Activated CD4-positive, alpha-beta T cell treated with anti-CD3 and anti-CD28 coated beads for 36 hours (primary cell): ENCODE measurements at regions not wholly inside any gene's neighbourhood (a gene's known extent, or its start where the extent isn't known, plus 50 kb on each side); places are given as distances from the start of the nearest gene placed in this dataset.

Source experiments
- ATAC-seq: fragments of 200-7000 bp; cut with Tn5 transposase; one replicate; pipeline ENCODE4 v1.10.0; 2021; ENCODE audit warnings: mild to moderate bottlenecking, moderate library complexity
- CTCF ChIA-PET: fragments of 350-600 bp; sonication (Branson Sonifier 250); formaldehyde crosslinking; loops from one replicate; lab custom pipeline; 2021; ENCODE audit warnings: antibody characterized with exemption; lab: Charles Lee
- POLR2A ChIA-PET: fragments of 350-600 bp; sonication (Branson Sonifier 250); formaldehyde crosslinking; loops from one replicate; lab custom pipeline; 2021; ENCODE audit warnings: antibody characterized with exemption, inconsistent platforms; lab: Charles Lee
- DNase-seq: peaks from one replicate; pipeline ENCODE4 v3.0.0-alpha.2; 2020
- H3K27ac Mint-ChIP-seq: one replicate; pipeline ENCODE4 v1.8.0; 2021; ENCODE audit warnings: mixed read lengths
- H3K27me3 Mint-ChIP-seq: one replicate; pipeline ENCODE4 v1.8.0; 2021; ENCODE audit warnings: mixed read lengths
- H3K36me3 Mint-ChIP-seq: one replicate; pipeline ENCODE4 v1.8.0; 2021; ENCODE audit warnings: low read depth, mixed read lengths
- H3K4me1 Mint-ChIP-seq: one replicate; pipeline ENCODE4 v1.8.0; 2021; ENCODE audit warnings: mixed read lengths
- H3K4me3 Mint-ChIP-seq: one replicate; pipeline ENCODE4 v1.8.0; 2021; ENCODE audit warnings: mild to moderate bottlenecking, moderate library complexity, mixed read lengths
- H3K9me3 Mint-ChIP-seq: one replicate; pipeline ENCODE4 v1.8.0; 2021; ENCODE audit warnings: low read depth, mixed read lengths
- intact Hi-C, 2 experiments: fragments of 100-400 bp; cut with DNase I in 1 of 2; cut with micrococcal nuclease in 1 of 2; formaldehyde crosslinking; loops; one replicate each; pipeline versions ENCODE4 v1.14.2 to v1.15.1; 2022 to 2024; cut with DNase I, micrococcal nuclease

DNA sequence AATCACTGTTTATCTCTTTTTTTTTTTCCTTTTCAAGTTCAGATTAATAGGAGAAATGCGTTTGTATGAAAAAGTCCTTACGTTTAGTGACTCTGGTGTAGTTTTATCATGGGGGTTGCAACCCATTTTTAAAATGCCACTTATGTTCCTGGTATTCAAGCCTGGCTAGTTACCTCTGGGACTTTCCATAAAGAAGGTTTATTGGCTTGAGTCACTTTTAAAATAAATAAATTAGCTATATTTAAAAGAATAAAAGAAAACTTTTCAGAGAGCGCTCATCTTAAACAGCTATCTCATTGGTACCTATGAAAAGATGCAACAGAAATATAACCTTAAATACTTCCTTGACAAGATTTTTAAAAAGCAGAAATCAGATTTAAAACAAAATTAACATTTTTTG, 275.0 kb upstream of the IL1RAPL1 start:
- Mint-ChIP-seq H3K36me3 (no peaks in the 10 kb centered on the region), H3K4me1 (no peaks in the 10 kb centered on the region), H3K9me3 (peaks cover 2% of the 10 kb centered on the region), H3K27me3 (no peaks in the 10 kb centered on the region), H3K27ac (no peak overlapping the region), H3K4me3 (no peak overlapping the region)
- DNase-seq (no peak), ATAC-seq (no peak)
- intact Hi-C loops = no loop called here
- POLR2A ChIA-PET = no interaction called here
- CTCF ChIA-PET = no interaction called here

DNA sequence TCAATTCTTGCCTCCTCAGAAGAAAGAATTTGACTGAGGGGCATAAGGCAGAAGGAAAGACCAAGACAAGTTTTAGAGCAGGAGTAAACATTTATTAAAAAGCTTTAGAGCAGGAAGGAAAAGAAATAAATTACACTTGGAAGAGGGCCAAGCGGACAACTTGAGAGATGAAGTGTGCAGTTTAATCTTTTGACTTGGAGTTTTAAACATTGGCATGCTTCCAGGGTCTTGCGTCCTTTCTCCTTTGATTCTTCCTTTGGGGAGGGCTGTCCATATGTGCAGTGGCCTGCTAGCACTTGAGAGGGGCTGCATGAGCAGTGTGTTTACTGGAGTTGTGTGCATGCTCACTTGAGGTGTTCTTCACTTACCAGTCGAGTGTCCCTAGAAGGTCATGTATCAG, 275.8 kb upstream of the IL1RAPL1 start:
- H3K4me1 Mint-ChIP-seq = no peaks in the 10 kb centered on the region
- no peak overlapping the region for H3K4me3 Mint-ChIP-seq
- ATAC-seq (no peak), DNase-seq (no peak)
- ChIA-PET CTCF (no interaction called here), POLR2A (no interaction called here)
- intact Hi-C loops = no loop called here
- H3K9me3 Mint-ChIP-seq = peaks cover 2% of the 10 kb centered on the region
- no peaks in the 10 kb centered on the region for H3K36me3 Mint-ChIP-seq
- no peak overlapping the region for H3K27ac Mint-ChIP-seq
- H3K27me3 Mint-ChIP-seq = no peaks in the 10 kb centered on the region

DNA sequence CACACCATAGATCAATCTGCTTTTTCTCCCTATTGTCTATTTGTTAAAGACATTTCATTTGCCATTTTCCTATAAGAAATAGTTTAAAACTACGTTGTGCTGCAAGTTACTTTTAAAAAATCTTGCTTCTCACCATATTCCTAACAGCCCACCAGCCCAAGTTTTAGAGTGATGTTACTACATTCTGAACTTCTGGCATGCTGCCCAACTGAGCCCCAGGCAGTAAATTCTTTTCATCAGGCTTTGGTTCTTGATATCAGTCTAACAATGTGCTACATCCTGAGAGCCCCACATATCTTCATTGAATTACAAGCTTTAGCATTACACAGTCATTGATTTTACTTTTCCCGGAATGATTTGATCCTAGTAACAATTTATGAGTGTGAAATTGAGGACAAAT, 283.8 kb upstream of the IL1RAPL1 start:
- intact Hi-C loops = no loop called here
- H3K36me3 Mint-ChIP-seq = no peaks in the 10 kb centered on the region
- H3K27me3 Mint-ChIP-seq = no peaks in the 10 kb centered on the region
- H3K4me1 Mint-ChIP-seq = no peaks in the 10 kb centered on the region
- no peak overlapping the region for H3K27ac Mint-ChIP-seq
- peaks cover 2% of the 10 kb centered on the region for H3K9me3 Mint-ChIP-seq
- CTCF ChIA-PET = no interaction called here
- H3K4me3 Mint-ChIP-seq = no peak overlapping the region
- DNase-seq = no peak
- ATAC-seq = no peak
- POLR2A ChIA-PET = no interaction called here

DNA sequence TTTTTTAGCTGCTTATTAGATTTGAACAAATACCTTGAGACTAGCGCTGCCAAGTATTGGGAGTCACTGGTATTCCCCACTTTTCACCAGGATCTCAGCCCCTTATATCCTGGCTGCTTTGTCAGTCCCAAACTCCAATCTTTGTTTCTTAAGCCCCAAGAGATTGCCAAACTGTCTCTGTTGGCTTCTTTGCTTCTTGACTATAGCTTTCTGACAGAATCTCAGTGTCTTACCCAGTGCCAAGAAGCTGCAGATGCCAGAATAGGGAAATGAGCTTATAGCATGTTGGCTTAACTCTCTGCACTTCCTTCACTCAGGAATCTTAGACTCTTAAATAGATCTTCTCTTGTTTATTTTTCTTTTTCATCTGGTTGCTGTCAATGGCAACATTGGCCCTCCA, 297.5 kb upstream of the DCAF8L1 start:
- CTCF ChIA-PET = no interaction called here
- Mint-ChIP-seq H3K27ac (no peak overlapping the region), H3K9me3 (peaks cover 6% of the 10 kb centered on the region)

DNA sequence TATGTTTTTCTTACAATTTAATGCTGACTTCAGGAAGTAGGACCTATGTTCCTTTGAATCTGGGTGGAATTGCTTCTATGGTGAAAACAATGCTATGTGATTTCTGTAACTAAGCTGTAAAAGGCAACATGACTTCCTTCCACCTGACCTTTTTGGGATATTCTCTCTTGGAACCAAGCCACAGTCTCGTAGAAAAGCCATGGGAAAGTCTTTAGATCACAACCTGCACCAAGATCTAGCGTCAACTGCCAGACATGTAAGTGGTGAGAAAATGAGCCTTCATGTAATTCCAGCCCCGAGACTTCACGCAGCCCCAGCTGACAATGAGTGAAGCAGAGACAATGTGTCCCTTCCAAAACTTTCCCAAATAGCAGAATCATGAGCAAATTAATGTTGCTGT, 297.0 kb upstream of the DCAF8L1 start:
- CTCF ChIA-PET = no interaction called here
- H3K27ac Mint-ChIP-seq = no peak overlapping the region
- peaks cover 6% of the 10 kb centered on the region for H3K9me3 Mint-ChIP-seq
- no peaks in the 10 kb centered on the region for H3K4me1 Mint-ChIP-seq
- H3K27me3 Mint-ChIP-seq = no peaks in the 10 kb centered on the region
- ATAC-seq (no peak), DNase-seq (no peak)
- H3K4me3 Mint-ChIP-seq = no peak overlapping the region
- H3K36me3 Mint-ChIP-seq = no peaks in the 10 kb centered on the region
- intact Hi-C loops = no loop called here
- POLR2A ChIA-PET = no interaction called here

More for the DNA sequence above, 297.5 kb upstream of the DCAF8L1 start:
- Mint-ChIP-seq H3K27me3 (no peaks in the 10 kb centered on the region), H3K36me3 (no peaks in the 10 kb centered on the region), H3K4me3 (no peak overlapping the region), H3K4me1 (no peaks in the 10 kb centered on the region)
- intact Hi-C loops = no loop called here
- DNase-seq = no peak
- POLR2A ChIA-PET = no interaction called here
- ATAC-seq = no peak

DNA sequence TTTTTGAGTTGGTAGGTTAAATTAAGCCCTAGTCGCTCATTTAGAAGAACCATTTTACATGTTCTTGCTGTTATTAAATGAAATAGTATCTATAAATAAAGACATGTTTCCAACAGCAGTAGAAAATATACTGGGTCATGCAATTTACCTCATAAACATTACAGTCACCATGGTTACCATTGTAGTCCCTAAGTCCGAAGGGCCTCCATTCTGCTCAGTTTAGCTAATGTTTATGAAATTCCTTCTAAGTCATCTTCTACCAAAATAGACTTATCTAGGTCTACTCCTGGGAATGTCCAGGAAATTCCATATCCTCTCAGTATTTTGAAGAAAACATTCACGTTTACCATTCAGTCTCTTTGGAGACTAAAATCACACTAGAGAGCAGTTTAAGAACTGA, 292.5 kb upstream of the DCAF8L1 start:
- Mint-ChIP-seq H3K27ac (no peak overlapping the region), H3K9me3 (peaks cover 4% of the 10 kb centered on the region), H3K4me1 (no peaks in the 10 kb centered on the region), H3K36me3 (no peaks in the 10 kb centered on the region), H3K4me3 (no peak overlapping the region), H3K27me3 (no peaks in the 10 kb centered on the region)
- ChIA-PET CTCF (no interaction called here), POLR2A (no interaction called here)
- ATAC-seq = no peak
- no peak for DNase-seq
- intact Hi-C loops = no loop called here

DNA sequence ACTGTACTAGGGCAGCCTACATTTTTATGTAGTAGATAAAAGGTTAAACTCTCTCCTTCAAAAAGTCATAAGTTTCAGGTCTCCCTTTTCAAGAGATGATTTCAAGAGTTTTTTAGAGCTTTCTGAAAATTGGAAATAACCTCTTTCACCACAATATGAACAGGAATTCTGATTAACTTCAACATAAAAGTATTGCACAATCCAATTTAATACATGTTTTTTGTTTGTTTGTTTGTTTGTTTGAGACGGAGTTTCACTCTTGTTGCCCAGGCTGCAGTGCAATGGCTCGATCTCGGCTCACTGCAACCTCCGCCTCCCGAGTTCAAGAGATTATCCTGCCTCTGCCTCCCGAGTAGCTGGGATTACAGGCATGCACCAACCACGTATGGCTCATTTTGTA, 265.4 kb upstream of the DCAF8L1 start:
- POLR2A ChIA-PET = no interaction called here
- peaks cover 10% of the 10 kb centered on the region for H3K9me3 Mint-ChIP-seq
- H3K4me3 Mint-ChIP-seq = no peak overlapping the region
- no peaks in the 10 kb centered on the region for H3K36me3 Mint-ChIP-seq
- ATAC-seq (no peak), DNase-seq (no peak)
- CTCF ChIA-PET = no interaction called here
- H3K27me3 Mint-ChIP-seq = no peaks in the 10 kb centered on the region
- intact Hi-C loops = no loop called here
- no peaks in the 10 kb centered on the region for H3K4me1 Mint-ChIP-seq
- H3K27ac Mint-ChIP-seq = no peak overlapping the region

DNA sequence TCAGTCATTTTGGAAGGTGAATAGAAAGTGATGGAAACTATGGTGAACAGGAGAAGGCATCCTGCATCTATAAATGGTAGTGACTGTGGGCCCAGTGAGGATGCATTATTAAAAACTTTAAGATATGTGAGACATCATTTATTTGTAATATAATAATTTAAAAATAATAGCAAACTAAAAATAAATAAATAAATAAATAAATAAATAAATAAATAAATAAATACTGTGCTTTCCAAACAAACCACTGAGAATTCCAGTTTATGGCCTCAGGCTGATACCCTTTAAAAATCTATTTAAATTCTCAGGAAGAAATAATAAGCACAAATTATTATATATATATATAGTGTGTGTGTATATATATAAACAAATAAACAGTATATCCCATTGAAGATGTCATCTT, 248.0 kb upstream of the DCAF8L1 start:
- no peaks in the 10 kb centered on the region for H3K9me3 Mint-ChIP-seq
- CTCF ChIA-PET = no interaction called here
- POLR2A ChIA-PET = no interaction called here
- no peaks in the 10 kb centered on the region for H3K36me3 Mint-ChIP-seq
- no peak overlapping the region for H3K4me3 Mint-ChIP-seq
- H3K27me3 Mint-ChIP-seq = no peaks in the 10 kb centered on the region
- no peaks in the 10 kb centered on the region for H3K4me1 Mint-ChIP-seq
- no peak overlapping the region for H3K27ac Mint-ChIP-seq
- intact Hi-C loops = no loop called here
- ATAC-seq (no peak), DNase-seq (no peak)

DNA sequence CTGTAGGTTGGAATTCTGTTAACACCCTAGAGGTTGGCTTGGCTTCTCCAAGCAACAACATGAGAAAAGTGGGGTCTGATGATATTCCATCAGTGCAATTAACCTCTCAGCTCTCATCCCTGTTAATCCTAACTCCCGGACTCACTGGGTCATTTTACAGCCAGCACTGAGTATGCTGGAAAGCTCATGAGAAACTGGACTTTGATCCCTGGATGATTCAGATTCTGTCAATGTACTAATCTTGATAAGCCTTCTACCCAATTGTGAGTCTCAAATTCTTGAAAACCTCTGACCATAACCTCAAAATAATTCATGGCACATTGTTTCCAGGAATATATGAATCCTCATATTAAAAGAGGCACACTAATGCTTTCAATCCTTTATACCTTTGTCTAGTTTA, 244.3 kb upstream of the DCAF8L1 start:
- ChIA-PET CTCF (no interaction called here), POLR2A (no interaction called here)
- DNase-seq (no peak), ATAC-seq (no peak)
- Mint-ChIP-seq H3K9me3 (no peaks in the 10 kb centered on the region), H3K4me3 (no peak overlapping the region), H3K27me3 (no peaks in the 10 kb centered on the region), H3K27ac (no peak overlapping the region), H3K4me1 (no peaks in the 10 kb centered on the region), H3K36me3 (no peaks in the 10 kb centered on the region)
- intact Hi-C loops = no loop called here

DNA sequence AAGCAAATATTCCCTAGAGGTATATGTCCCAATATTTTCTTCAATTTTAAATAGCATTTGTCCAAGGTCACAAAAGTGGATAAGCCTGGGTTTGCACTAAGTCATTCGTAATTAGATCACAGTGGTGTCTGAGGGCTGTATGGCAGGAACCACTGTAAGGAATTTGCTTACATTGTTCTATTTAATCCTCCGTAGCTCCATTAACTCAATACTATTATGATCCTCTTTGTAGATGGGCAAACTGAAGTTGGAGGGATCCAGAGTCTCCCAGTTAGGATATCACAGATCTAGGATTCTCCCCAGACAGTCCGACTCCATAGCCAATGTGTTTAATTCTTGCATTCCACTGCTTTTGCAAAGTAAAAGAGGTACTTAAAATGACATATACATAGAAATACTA, 242.7 kb upstream of the DCAF8L1 start:
- ATAC-seq (no peak), DNase-seq (no peak)
- Mint-ChIP-seq H3K4me1 (no peaks in the 10 kb centered on the region), H3K9me3 (no peaks in the 10 kb centered on the region), H3K27ac (no peak overlapping the region), H3K27me3 (no peaks in the 10 kb centered on the region), H3K36me3 (no peaks in the 10 kb centered on the region), H3K4me3 (no peak overlapping the region)
- CTCF ChIA-PET = interaction anchor here (0.6 kb wide), 1 partner anchor 44 kb away, joined by 3 read pairs; no protein-coding TSS in a partner anchor
- POLR2A ChIA-PET = no interaction called here
- intact Hi-C loops = no loop called here

DNA sequence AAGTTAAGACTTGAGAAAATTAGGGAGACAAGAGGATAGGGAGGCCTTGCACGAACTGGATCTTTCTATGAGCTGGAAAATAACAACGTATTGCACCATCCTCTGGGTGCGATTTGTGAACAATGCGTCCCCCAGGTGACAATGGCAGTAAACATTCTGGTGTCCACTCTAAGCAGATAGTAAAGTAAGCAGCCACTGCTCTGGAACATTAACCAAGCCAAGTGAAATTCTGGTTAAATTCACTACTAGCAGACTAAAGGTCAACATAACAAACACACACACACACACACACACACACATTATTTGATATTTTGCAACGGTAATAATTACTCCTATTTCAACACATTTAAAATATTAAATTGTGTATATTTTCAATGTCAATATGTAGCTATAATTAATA, 242.2 kb upstream of the DCAF8L1 start:
- H3K27me3 Mint-ChIP-seq = no peaks in the 10 kb centered on the region
- H3K4me1 Mint-ChIP-seq = no peaks in the 10 kb centered on the region
- CTCF ChIA-PET = interaction anchor here (0.6 kb wide), 1 partner anchor 44 kb away, joined by 3 read pairs; no protein-coding TSS in a partner anchor
- ATAC-seq = no peak
- POLR2A ChIA-PET = no interaction called here
- no peak overlapping the region for H3K4me3 Mint-ChIP-seq
- H3K36me3 Mint-ChIP-seq = no peaks in the 10 kb centered on the region
- H3K9me3 Mint-ChIP-seq = no peaks in the 10 kb centered on the region
- H3K27ac Mint-ChIP-seq = no peak overlapping the region
- DNase-seq = no peak
- intact Hi-C loops = no loop called here

DNA sequence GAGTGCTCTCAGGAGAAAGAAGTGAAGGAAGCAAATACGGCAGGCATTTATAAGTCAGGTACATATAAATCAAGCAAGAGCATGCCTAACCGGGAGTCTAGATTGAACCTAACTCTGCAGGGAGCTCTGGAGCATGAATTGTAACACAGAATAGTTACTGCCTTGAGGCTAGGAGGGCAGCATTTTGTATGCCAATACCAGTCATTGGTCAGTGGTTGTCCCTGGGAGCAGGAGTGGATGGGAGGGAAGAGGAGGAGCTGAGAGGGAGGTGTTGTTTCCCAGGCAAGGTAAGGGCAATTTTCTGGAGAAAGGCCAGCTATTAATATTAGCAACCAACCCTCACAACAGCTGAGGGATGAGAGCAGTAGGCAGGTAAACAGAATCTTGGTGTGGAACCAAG, 224.7 kb upstream of the DCAF8L1 start:
- DNase-seq (no peak), ATAC-seq (no peak)
- Mint-ChIP-seq H3K27me3 (no peaks in the 10 kb centered on the region), H3K36me3 (no peaks in the 10 kb centered on the region), H3K4me1 (no peaks in the 10 kb centered on the region), H3K9me3 (no peaks in the 10 kb centered on the region), H3K27ac (no peak overlapping the region), H3K4me3 (no peak overlapping the region)
- CTCF ChIA-PET = no interaction called here
- intact Hi-C loops = no loop called here
- POLR2A ChIA-PET = no interaction called here

DNA sequence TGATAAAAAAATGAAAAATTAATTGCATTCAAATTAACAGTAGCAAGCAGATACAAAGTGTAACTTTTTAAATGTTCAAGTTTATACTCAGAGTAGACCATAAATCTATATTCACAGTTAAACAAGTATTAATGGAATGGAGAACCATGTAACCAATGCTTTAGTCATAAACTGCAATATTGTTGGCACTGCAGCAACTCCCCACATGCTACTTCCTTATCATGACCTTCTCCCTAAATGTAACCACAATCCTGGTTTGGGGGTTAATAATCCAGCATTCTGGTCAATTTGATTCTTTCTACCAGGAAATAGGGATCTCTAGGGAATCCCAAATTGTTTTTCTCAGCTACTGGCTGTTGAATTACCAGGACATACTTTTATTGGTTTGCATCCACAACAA, 223.9 kb upstream of the DCAF8L1 start:
- no peak overlapping the region for H3K27ac Mint-ChIP-seq
- H3K9me3 Mint-ChIP-seq = no peaks in the 10 kb centered on the region
- no peak for DNase-seq
- no peak overlapping the region for H3K4me3 Mint-ChIP-seq
- POLR2A ChIA-PET = no interaction called here
- CTCF ChIA-PET = no interaction called here
- intact Hi-C loops = no loop called here
- H3K27me3 Mint-ChIP-seq = no peaks in the 10 kb centered on the region
- H3K36me3 Mint-ChIP-seq = no peaks in the 10 kb centered on the region
- no peak for ATAC-seq
- H3K4me1 Mint-ChIP-seq = no peaks in the 10 kb centered on the region
